ENCODE measurements at regions not wholly inside any gene's neighbourhood (a gene's known extent, or its start where the extent isn't known, plus 50 kb on each side); places are given as distances from the start of the nearest gene placed in this dataset.

DNA sequence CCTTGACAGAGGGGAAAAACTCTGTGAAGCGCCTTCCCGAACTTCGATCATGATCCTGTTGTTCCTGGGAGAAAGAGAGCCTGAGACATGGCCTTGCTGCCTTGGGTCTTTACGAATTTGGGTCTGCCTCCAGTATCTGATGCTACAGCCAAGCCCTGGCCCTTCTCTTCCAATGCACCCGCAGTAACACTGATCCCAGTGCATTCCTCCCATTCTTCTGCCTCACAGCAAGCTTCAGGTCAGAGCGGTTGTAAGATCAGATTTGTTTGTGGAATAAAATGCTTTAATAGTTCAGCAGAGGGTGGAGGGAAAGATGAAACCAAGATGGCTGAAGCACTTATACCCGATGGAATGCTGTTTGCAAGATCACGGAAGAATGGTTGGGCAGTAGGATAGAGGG is 196.7 kb upstream of the SIX2 start:
- H3K4me2 ChIP-seq (replicated peaks; ENCODE audit: extremely low read depth, low read length, poor library complexity, severe bottlenecking) = no peak overlapping the region
- TF ChIP-seq, protein P1, sequence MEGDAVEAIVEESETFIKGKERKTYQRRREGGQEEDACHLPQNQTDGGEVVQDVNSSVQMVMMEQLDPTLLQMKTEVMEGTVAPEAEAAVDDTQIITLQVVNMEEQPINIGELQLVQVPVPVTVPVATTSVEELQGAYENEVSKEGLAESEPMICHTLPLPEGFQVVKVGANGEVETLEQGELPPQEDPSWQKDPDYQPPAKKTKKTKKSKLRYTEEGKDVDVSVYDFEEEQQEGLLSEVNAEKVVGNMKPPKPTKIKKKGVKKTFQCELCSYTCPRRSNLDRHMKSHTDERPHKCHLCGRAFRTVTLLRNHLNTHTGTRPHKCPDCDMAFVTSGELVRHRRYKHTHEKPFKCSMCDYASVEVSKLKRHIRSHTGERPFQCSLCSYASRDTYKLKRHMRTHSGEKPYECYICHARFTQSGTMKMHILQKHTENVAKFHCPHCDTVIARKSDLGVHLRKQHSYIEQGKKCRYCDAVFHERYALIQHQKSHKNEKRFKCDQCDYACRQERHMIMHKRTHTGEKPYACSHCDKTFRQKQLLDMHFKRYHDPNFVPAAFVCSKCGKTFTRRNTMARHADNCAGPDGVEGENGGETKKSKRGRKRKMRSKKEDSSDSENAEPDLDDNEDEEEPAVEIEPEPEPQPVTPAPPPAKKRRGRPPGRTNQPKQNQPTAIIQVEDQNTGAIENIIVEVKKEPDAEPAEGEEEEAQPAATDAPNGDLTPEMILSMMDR (IDR thresholded peaks at IDR 0.05) = no peak
- peaks cover 3 to 4% (median 4%) of the 10 kb centered on the region in 3 donors for H3K27me3 Mint-ChIP-seq (ENCODE audit: low read depth in 3 of 3)
- no peaks in the 10 kb centered on the region for H3K4me1 ChIP-seq (ENCODE audit: control insufficient read depth in 1 of 2, insufficient read depth in 2 of 2, low read length in 2 of 2)
- H3K4me3 ChIP-seq (replicated peaks in 1 of 3; ENCODE audit: low read depth in 2 of 3, low read length in 3 of 3) = no peak overlapping the region
- H3K27ac ChIP-seq (ENCODE audit: low read depth in 1 of 2, low read length in 2 of 2) = no peak overlapping the region
- H3K79me2 ChIP-seq (ENCODE audit: insufficient read depth, low read length) = no peaks in the 10 kb centered on the region
- H3K9ac ChIP-seq (ENCODE audit: insufficient read depth, low read length, poor library complexity, severe bottlenecking) = no peak overlapping the region
- WGBS (ENCODE audit: insufficient coverage) = 96% methylated on average over 6 of the region's 8 CpGs
- intact Hi-C loops (cut with micrococcal nuclease) = no loop called here
- peaks cover 4 to 5% of the 10 kb centered on the region in 2 donors for H3K9me3 ChIP-seq (replicated peaks in 1 of 2; ENCODE audit: control insufficient read depth in 1 of 2, insufficient read depth in 1 of 2, low read length in 2 of 2)
- no peak for DNase-seq
- H3K36me3 Mint-ChIP-seq = no peaks in the 10 kb centered on the region
- H2AFZ ChIP-seq (ENCODE audit: insufficient read depth, low read depth, low read length, poor library complexity, severe bottlenecking) = no peak overlapping the region
- H3K27me3 ChIP-seq (ENCODE audit: control insufficient read depth in 2 of 2, insufficient read depth in 2 of 2, low read length in 2 of 2) = no peaks in the 10 kb centered on the region
- H3K27ac Mint-ChIP-seq = no peak overlapping the region
- peaks cover 5 to 21% (median 9%) of the 10 kb centered on the region in 7 donors for H3K9me3 Mint-ChIP-seq
- no peaks in the 10 kb centered on the region for H4K20me1 ChIP-seq (ENCODE audit: insufficient read depth, low read length)
- no peak overlapping the region for H3K4me3 Mint-ChIP-seq
- no peaks in the 10 kb centered on the region for H3K36me3 ChIP-seq (replicated peaks in 1 of 2; ENCODE audit: control insufficient read depth in 1 of 2, insufficient read depth in 2 of 2, low read length in 2 of 2)
- peaks cover 9% of the 10 kb centered on the region for H3K4me1 Mint-ChIP-seq

GRCh38 chr2:45205480-45205879 is 196.2 kb upstream of the SIX2 start:
- no peak overlapping the region for H3K4me3 ChIP-seq (replicated peaks in 1 of 3; ENCODE audit: low read depth in 2 of 3, low read length in 3 of 3)

More at GRCh38 chr2:45205480-45205879, 196.2 kb upstream of the SIX2 start:
- no peak overlapping the region for H3K27ac ChIP-seq (ENCODE audit: low read depth in 1 of 2, low read length in 2 of 2)
- Mint-ChIP-seq H3K27ac (peak overlapping the region in 1 of 7 donors; percentile 38), H3K36me3 (no peaks in the 10 kb centered on the region), H3K27me3 (ENCODE audit: low read depth in 3 of 3) (peaks cover 4 to 5% (median 4%) of the 10 kb centered on the region in 3 donors), H3K4me1 (peaks cover 9% of the 10 kb centered on the region), H3K4me3 (no peak overlapping the region), H3K9me3 (peaks cover 7 to 20% (median 11%) of the 10 kb centered on the region in 7 donors)
- no peak for DNase-seq
- H3K9me3 ChIP-seq (replicated peaks in 1 of 2; ENCODE audit: control insufficient read depth in 1 of 2, insufficient read depth in 1 of 2, low read length in 2 of 2) = peaks cover 5 to 10% of the 10 kb centered on the region in 2 donors
- H2AFZ ChIP-seq (ENCODE audit: insufficient read depth, low read depth, low read length, poor library complexity, severe bottlenecking) = no peak overlapping the region
- no peaks in the 10 kb centered on the region for H4K20me1 ChIP-seq (ENCODE audit: insufficient read depth, low read length)
- H3K9ac ChIP-seq (ENCODE audit: insufficient read depth, low read length, poor library complexity, severe bottlenecking) = no peak overlapping the region
- no peaks in the 10 kb centered on the region for H3K79me2 ChIP-seq (ENCODE audit: insufficient read depth, low read length)
- TF ChIP-seq, protein P1 (IDR thresholded peaks at IDR 0.05) = no peak
- no peak overlapping the region for H3K4me2 ChIP-seq (replicated peaks; ENCODE audit: extremely low read depth, low read length, poor library complexity, severe bottlenecking)
- 67% methylated on average over 1 of the region's 4 CpGs for WGBS (ENCODE audit: insufficient coverage)
- no peaks in the 10 kb centered on the region for H3K36me3 ChIP-seq (replicated peaks in 1 of 2; ENCODE audit: control insufficient read depth in 1 of 2, insufficient read depth in 2 of 2, low read length in 2 of 2)
- H3K4me1 ChIP-seq (ENCODE audit: control insufficient read depth in 1 of 2, insufficient read depth in 2 of 2, low read length in 2 of 2) = no peaks in the 10 kb centered on the region
- H3K27me3 ChIP-seq (ENCODE audit: control insufficient read depth in 2 of 2, insufficient read depth in 2 of 2, low read length in 2 of 2) = no peaks in the 10 kb centered on the region
- intact Hi-C loops (cut with micrococcal nuclease) = no loop called here

Measured in CD14-positive monocyte (primary cell).